ENCODE measurements at regions not wholly inside any gene's neighbourhood (a gene's known extent, or its start where the extent isn't known, plus 50 kb on each side); places are given as distances from the start of the nearest gene placed in this dataset.
"Not testable (repeated sequence)": the region's sequence is repeated elsewhere in the genome, so short reads cannot be mapped to it uniquely, and the experiment has no call there.

GRCh38 chr1:199909137-199909536, 118.4 kb upstream of the NR5A2 start:
- DNase-seq (ENCODE audit: low read depth in 2 of 2), result no peak

GRCh38 chr1:199913318-199913717, 114.2 kb upstream of the NR5A2 start:
- no peak for DNase-seq (ENCODE audit: low read depth in 2 of 2)

- DNase-seq (ENCODE audit: low read depth in 2 of 2), result no peak
Observed at GRCh38 chr1:199914546-199914945, 113.0 kb upstream of the NR5A2 start.

GRCh38 chr1:199918196-199918769, 109.2 kb upstream of the NR5A2 start:
- no peak for DNase-seq (ENCODE audit: low read depth in 2 of 2)

- no peak for DNase-seq (ENCODE audit: low read depth in 2 of 2)
Observed at GRCh38 chr1:199920635-199921034, 106.9 kb upstream of the NR5A2 start.

GRCh38 chr1:199929556-199929955, 98.0 kb upstream of the NR5A2 start:
- no peak for DNase-seq (ENCODE audit: low read depth in 2 of 2)

- not testable (repeated sequence) for DNase-seq (ENCODE audit: low read depth in 2 of 2)
Observed at GRCh38 chr1:199930067-199930466, 97.4 kb upstream of the NR5A2 start.

- no peak for DNase-seq (ENCODE audit: low read depth in 2 of 2)
Observed at GRCh38 chr1:199931666-199932377, 95.7 kb upstream of the NR5A2 start.

- DNase-seq (ENCODE audit: low read depth in 2 of 2), result no peak
Observed at GRCh38 chr1:199932462-199932861, 95.0 kb upstream of the NR5A2 start.

- DNase-seq (ENCODE audit: low read depth in 2 of 2), result no peak
Observed at GRCh38 chr1:199936441-199936840, 91.1 kb upstream of the NR5A2 start.

GRCh38 chr1:199937161-199937560, 90.3 kb upstream of the NR5A2 start:
- no peak for DNase-seq (ENCODE audit: low read depth in 2 of 2)

- DNase-seq (ENCODE audit: low read depth in 2 of 2), result no peak
Observed at GRCh38 chr1:199937661-199938060, 89.8 kb upstream of the NR5A2 start.

- DNase-seq (ENCODE audit: low read depth in 2 of 2), result no peak
Observed at GRCh38 chr1:199944986-199945385, 82.5 kb upstream of the NR5A2 start.

- DNase-seq (ENCODE audit: low read depth in 2 of 2), result no peak
Observed at GRCh38 chr1:199945591-199945990, 81.9 kb upstream of the NR5A2 start.

- no peak for DNase-seq (ENCODE audit: low read depth in 2 of 2)
Observed at GRCh38 chr1:199946305-199947155, 81.0 kb upstream of the NR5A2 start.

GRCh38 chr1:199948587-199949280, 78.8 kb upstream of the NR5A2 start:
- DNase-seq (ENCODE audit: low read depth in 2 of 2), result no peak

- DNase-seq (ENCODE audit: low read depth in 2 of 2), result not testable (repeated sequence)
Observed at GRCh38 chr1:199951005-199951404, 76.5 kb upstream of the NR5A2 start.

GRCh38 chr1:199953651-199954050, 73.9 kb upstream of the NR5A2 start:
- DNase-seq (ENCODE audit: low read depth in 2 of 2), result no peak

GRCh38 chr1:199954699-199955098, 72.8 kb upstream of the NR5A2 start:
- no peak for DNase-seq (ENCODE audit: low read depth in 2 of 2)

GRCh38 chr1:199955235-199955634, 72.3 kb upstream of the NR5A2 start:
- DNase-seq (ENCODE audit: low read depth in 2 of 2), result no peak

GRCh38 chr1:199956005-199956404, 71.5 kb upstream of the NR5A2 start:
- no peak for DNase-seq (ENCODE audit: low read depth in 2 of 2)
